DND-41 (cell line): ENCODE measurements at regions not wholly inside any gene's neighbourhood (a gene's known extent, or its start where the extent isn't known, plus 50 kb on each side); places are given as distances from the start of the nearest gene placed in this dataset.

Experiments used
- ATAC-seq: fragments of 200-7000 bp; cut with Tn5 transposase; 3 replicates; pipeline ENCODE4 v1.9.1; 2021; ENCODE audit warnings: low read depth; ENCODE audit not compliant: insufficient read depth
- DNase-seq: peaks from one replicate; pipeline ENCODE4 v3.0.0-alpha.2; 2020
- H2AFZ ChIP-seq: 2 replicates; pipeline ENCODE4 v1.6.0; 2012; ENCODE audit warnings: low read depth, low read length
- H3K27ac ChIP-seq: 2 replicates; pipeline ENCODE4 v1.5.1; 2012; ENCODE audit warnings: low read length, inconsistent platforms
- H3K27me3 ChIP-seq: fragments of 200-600 bp; sonication (generic); 2 replicates; pipeline ENCODE4 v1.6.0; 2012; ENCODE audit warnings: low read length, mild to moderate bottlenecking, inconsistent platforms; ENCODE audit not compliant: insufficient read depth, poor library complexity
- H3K36me3 ChIP-seq: 2 replicates; pipeline ENCODE4 v1.5.1; 2012; ENCODE audit warnings: low read length, inconsistent platforms; ENCODE audit not compliant: insufficient read depth
- H3K4me1 ChIP-seq: 2 replicates; pipeline ENCODE4 v1.5.1; 2012; ENCODE audit warnings: mild to moderate bottlenecking, low read length; ENCODE audit not compliant: insufficient read depth
- H3K4me2 ChIP-seq: 2 replicates; pipeline ENCODE4 v1.6.0; 2012; ENCODE audit warnings: mild to moderate bottlenecking, moderate library complexity, low read length, inconsistent platforms; ENCODE audit not compliant: insufficient read depth
- H3K4me3 ChIP-seq, 2 experiments: fragments of 200-600 bp in 1 of 2; shearing (Covaris generic) in 1 of 2; 2 replicates each; pipeline ENCODE4 v1.5.1; 2012 to 2016; ENCODE audit warnings: inconsistent platforms in 2 of 2, low read length in 2 of 2, mild to moderate bottlenecking in 2 of 2, low read depth in 1 of 2, moderate library complexity in 1 of 2
- H3K79me2 ChIP-seq: 2 replicates; pipeline ENCODE4 v1.6.0; 2012; ENCODE audit warnings: low read length, inconsistent platforms; ENCODE audit not compliant: insufficient read depth
- H3K9ac ChIP-seq: 2 replicates; pipeline ENCODE4 v1.6.0; 2012; ENCODE audit warnings: low read depth, mild to moderate bottlenecking, inconsistent platforms, low read length, moderate library complexity
- H3K9me3 ChIP-seq: 2 replicates; pipeline ENCODE4 v1.5.1; 2012; ENCODE audit warnings: low read length, moderate library complexity, mild to moderate bottlenecking, inconsistent platforms; ENCODE audit not compliant: insufficient read depth, severe bottlenecking
- H4K20me1 ChIP-seq: 2 replicates; pipeline ENCODE4 v1.6.0; 2012; ENCODE audit warnings: low read length; ENCODE audit not compliant: insufficient read depth
- CTCF ChIP-seq: IDR thresholded peaks from 2 replicates; pipeline ENCODE4 v1.5.1; 2012; ENCODE audit warnings: borderline replicate concordance, low read length, moderate library complexity, mild to moderate bottlenecking; ENCODE audit not compliant: poor library complexity, severe bottlenecking; ENCODE audit errors: extremely low read depth
- EZH2 ChIP-seq: IDR thresholded peaks from 3 replicates; pipeline ENCODE4 v1.6.1; 2012; ENCODE audit warnings: borderline replicate concordance, low read depth, mild to moderate bottlenecking, moderate library complexity, low read length, inconsistent platforms; ENCODE audit not compliant: severe bottlenecking

- no peaks in the 10 kb centered on the region for H3K79me2 ChIP-seq
- H3K27me3 ChIP-seq, result no peaks in the 10 kb centered on the region
- H3K4me3 ChIP-seq, result no peak overlapping the region
- DNase-seq (no peak), ATAC-seq (no peak)
- H4K20me1 ChIP-seq, result no peaks in the 10 kb centered on the region
- no peak overlapping the region for H3K4me2 ChIP-seq
- no peak overlapping the region for H3K27ac ChIP-seq
- H3K36me3 ChIP-seq, result no peaks in the 10 kb centered on the region
- H3K4me1 ChIP-seq, result no peaks in the 10 kb centered on the region
- H3K9ac ChIP-seq, result no peak overlapping the region
- H3K9me3 ChIP-seq, result no peaks in the 10 kb centered on the region
- no peak for TF ChIP-seq EZH2
- TF ChIP-seq CTCF, result no peak
- H2AFZ ChIP-seq, result no peak overlapping the region
Measured at GRCh38 chr7:8314566-8314965, 52.6 kb upstream of the ICA1 start.

GRCh38 chr7:8319115-8319514, 57.1 kb upstream of the ICA1 start:
- Histone ChIP-seq H3K9me3 (no peaks in the 10 kb centered on the region), H3K79me2 (no peaks in the 10 kb centered on the region), H2AFZ (no peak overlapping the region), H4K20me1 (no peaks in the 10 kb centered on the region), H3K4me2 (no peak overlapping the region), H3K36me3 (no peaks in the 10 kb centered on the region), H3K27ac (no peak overlapping the region), H3K27me3 (no peaks in the 10 kb centered on the region), H3K4me3 (no peak overlapping the region), H3K9ac (no peak overlapping the region), H3K4me1 (no peaks in the 10 kb centered on the region)
- no peak for ATAC-seq
- no peak for DNase-seq
- TF ChIP-seq EZH2 (no peak), CTCF (no peak)

GRCh38 chr7:8320174-8320573, 58.2 kb upstream of the ICA1 start:
- Histone ChIP-seq H3K4me2 (no peak overlapping the region), H3K79me2 (no peaks in the 10 kb centered on the region), H3K4me3 (no peak overlapping the region), H2AFZ (no peak overlapping the region), H3K27ac (no peak overlapping the region), H3K4me1 (no peaks in the 10 kb centered on the region), H3K9me3 (no peaks in the 10 kb centered on the region), H3K9ac (no peak overlapping the region), H3K36me3 (no peaks in the 10 kb centered on the region), H3K27me3 (no peaks in the 10 kb centered on the region), H4K20me1 (no peaks in the 10 kb centered on the region)
- TF ChIP-seq EZH2 (no peak), CTCF (no peak)
- ATAC-seq, result no peak
- DNase-seq, result no peak

- ATAC-seq (no peak), DNase-seq (no peak)
- no peaks in the 10 kb centered on the region for H3K36me3 ChIP-seq
- TF ChIP-seq EZH2 (no peak), CTCF (no peak)
- no peak overlapping the region for H3K9ac ChIP-seq
- H2AFZ ChIP-seq, result no peak overlapping the region
- no peak overlapping the region for H3K4me3 ChIP-seq
- H3K9me3 ChIP-seq, result no peaks in the 10 kb centered on the region
- no peak overlapping the region for H3K4me2 ChIP-seq
- H3K27ac ChIP-seq, result no peak overlapping the region
- peaks cover 4% of the 10 kb centered on the region for H3K27me3 ChIP-seq
- no peaks in the 10 kb centered on the region for H3K4me1 ChIP-seq
- no peaks in the 10 kb centered on the region for H4K20me1 ChIP-seq
- H3K79me2 ChIP-seq, result no peaks in the 10 kb centered on the region
Measured at GRCh38 chr7:8321312-8321711, 59.3 kb upstream of the ICA1 start.
